ENCODE measurements at regions not wholly inside any gene's neighbourhood (a gene's known extent, or its start where the extent isn't known, plus 50 kb on each side); places are given as distances from the start of the nearest gene placed in this dataset.

DNA sequence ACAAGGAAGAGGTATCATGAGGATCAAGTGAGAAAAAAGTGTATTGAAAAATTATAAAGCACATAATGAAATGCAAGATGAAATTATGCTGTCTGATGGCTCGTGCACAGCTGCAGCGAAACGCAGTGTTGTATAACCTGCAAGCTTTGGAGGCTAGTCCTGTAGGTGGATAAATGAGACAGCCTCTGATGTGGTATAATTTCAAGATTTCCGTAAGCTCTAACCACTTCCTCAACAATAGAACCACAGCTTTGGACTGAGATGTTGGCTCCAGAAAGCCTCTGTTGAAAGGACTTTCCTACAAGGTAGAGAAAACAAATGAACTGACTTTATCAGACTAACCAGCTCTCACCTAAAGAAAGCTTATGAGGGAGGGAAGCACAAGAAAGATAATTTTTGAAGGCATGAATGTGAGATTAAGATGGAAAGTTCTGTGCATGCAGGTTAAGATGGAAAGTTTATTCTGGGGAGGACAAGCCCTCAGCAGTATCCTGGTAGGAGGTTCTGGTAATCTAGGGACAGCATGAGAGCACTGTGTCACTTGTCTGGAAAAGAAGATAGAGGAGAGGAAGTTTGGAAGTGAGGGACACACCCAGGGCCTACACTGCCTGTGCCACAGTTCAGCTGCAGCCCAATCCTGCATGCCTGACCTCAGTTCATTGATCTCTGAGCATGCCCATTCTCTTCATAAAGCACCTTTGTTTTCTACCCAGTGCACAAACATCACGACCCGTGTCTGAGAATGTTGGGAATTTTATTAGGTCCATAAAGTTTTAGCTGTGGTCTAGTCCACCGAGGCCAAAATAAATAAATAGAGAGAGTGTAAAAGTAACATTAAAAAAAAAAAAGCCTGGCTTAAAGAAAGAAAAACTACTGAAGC lies 161.5 kb upstream of the SFRP2 start:
- TF ChIP-seq, protein P1, sequence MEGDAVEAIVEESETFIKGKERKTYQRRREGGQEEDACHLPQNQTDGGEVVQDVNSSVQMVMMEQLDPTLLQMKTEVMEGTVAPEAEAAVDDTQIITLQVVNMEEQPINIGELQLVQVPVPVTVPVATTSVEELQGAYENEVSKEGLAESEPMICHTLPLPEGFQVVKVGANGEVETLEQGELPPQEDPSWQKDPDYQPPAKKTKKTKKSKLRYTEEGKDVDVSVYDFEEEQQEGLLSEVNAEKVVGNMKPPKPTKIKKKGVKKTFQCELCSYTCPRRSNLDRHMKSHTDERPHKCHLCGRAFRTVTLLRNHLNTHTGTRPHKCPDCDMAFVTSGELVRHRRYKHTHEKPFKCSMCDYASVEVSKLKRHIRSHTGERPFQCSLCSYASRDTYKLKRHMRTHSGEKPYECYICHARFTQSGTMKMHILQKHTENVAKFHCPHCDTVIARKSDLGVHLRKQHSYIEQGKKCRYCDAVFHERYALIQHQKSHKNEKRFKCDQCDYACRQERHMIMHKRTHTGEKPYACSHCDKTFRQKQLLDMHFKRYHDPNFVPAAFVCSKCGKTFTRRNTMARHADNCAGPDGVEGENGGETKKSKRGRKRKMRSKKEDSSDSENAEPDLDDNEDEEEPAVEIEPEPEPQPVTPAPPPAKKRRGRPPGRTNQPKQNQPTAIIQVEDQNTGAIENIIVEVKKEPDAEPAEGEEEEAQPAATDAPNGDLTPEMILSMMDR (IDR thresholded peaks at IDR 0.05; ENCODE audit: borderline replicate concordance, insufficient read depth, low read depth, low read length): no peak

GRCh38 chr4:153948041-153948440 lies 159.2 kb upstream of the SFRP2 start:
- TF ChIP-seq, protein P1 (IDR thresholded peaks at IDR 0.05; ENCODE audit: borderline replicate concordance, insufficient read depth, low read depth, low read length): no peak
- H3K4me3 ChIP-seq (ENCODE audit: low read depth, low read length): no peak overlapping the region

More for the DNA sequence above, 161.5 kb upstream of the SFRP2 start:
- H3K4me3 ChIP-seq (ENCODE audit: low read depth, low read length): no peak overlapping the region

DNA sequence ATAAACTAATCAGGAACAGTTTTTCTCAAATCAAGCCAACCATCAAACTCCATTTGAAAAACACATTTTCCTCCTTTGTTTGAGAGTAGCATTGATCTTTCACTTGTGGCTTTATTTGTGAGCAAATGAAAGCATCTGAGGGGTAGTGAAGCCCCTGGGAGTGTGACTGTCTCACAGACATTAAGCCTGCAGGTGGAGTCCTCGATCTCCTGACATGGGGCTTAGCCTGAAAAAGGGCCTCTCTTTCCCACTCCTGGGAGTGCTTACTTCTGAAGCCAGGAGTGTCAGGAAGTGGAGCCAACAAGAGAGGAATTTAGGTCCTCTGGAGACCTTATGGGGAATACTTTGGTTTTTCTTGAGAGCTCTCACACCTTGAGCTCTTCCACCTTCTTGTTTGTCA lies 158.2 kb upstream of the SFRP2 start:
- TF ChIP-seq, protein P1 (IDR thresholded peaks at IDR 0.05; ENCODE audit: borderline replicate concordance, insufficient read depth, low read depth, low read length): no peak

GRCh38 chr4:153945704-153946103 lies 156.8 kb upstream of the SFRP2 start:
- H3K4me3 ChIP-seq (ENCODE audit: low read depth, low read length): no peak overlapping the region
- TF ChIP-seq, protein P1 (IDR thresholded peaks at IDR 0.05; ENCODE audit: borderline replicate concordance, insufficient read depth, low read depth, low read length): no peak

More for the DNA sequence above, 158.2 kb upstream of the SFRP2 start:
- no peak overlapping the region for H3K4me3 ChIP-seq (ENCODE audit: low read depth, low read length)

- H3K4me3 ChIP-seq (ENCODE audit: low read depth, low read length): no peak overlapping the region
- TF ChIP-seq, protein P1 (IDR thresholded peaks at IDR 0.05; ENCODE audit: borderline replicate concordance, insufficient read depth, low read depth, low read length): no peak
Measured at GRCh38 chr4:153943738-153944415, 155.0 kb upstream of the SFRP2 start.

- no peak overlapping the region for H3K4me3 ChIP-seq (ENCODE audit: low read depth, low read length)
- TF ChIP-seq, protein P1 (IDR thresholded peaks at IDR 0.05; ENCODE audit: borderline replicate concordance, insufficient read depth, low read depth, low read length): no peak
Measured at GRCh38 chr4:153940916-153941315, 152.0 kb upstream of the SFRP2 start.

Measured in GM12875 (cell line).